ENCODE measurements at regions not wholly inside any gene's neighbourhood (a gene's known extent, or its start where the extent isn't known, plus 50 kb on each side); places are given as distances from the start of the nearest gene placed in this dataset.

DNA sequence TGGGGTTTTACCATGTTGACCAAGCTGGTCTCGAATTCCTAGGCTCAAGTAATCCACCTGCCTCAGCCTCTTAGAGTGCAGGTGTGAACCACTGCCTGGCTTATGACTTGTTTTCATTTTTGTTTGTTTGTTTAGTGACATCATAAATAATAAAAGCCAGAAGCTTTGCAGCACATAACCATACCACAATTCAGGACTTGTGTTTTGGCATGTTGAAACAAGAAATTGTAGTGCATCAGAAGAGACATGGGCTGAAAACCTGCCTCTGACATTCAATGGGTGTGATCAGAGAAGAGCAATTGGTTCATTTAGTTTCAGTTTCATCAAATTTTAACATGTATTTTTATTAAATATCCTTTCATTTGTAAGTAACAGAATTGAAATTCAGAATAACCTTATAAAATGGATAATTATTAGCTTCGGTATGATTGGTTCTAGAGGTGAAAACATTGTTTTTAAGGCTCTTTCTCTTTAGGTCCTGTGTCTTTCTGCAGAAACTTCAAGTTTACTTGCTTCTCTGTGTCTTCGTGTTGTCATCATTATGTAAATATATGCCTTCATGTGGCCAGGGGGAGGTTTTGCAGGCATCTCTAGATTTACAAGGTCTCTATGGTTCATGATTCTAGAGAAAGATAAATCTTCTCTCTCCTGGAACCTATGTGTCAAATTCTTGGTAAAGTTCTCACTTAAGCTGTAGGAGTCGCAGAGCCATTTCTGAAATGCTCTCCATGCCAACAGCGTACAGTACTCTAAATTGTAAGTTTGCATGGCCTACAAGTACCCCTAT, 312.0 kb downstream of the KCNC2 start:
- no peaks in the 10 kb centered on the region for H3K9me3 ChIP-seq

GRCh38 chr12:74899031-74899829, 310.4 kb downstream of the KCNC2 start:
- 84 to 87% methylated on average over 4 of the region's 4 CpGs for WGBS, 2 donors
- H3K27ac ChIP-seq = no peak overlapping the region
- intact Hi-C loops (cut with DNase I) = no loop called here
- H3K27me3 ChIP-seq = no peaks in the 10 kb centered on the region
- DNase-seq (no peak), ATAC-seq (no peak), FAIRE-seq (no peak)
- H3K9me3 ChIP-seq = no peaks in the 10 kb centered on the region
- H3K36me3 ChIP-seq = no peaks in the 10 kb centered on the region
- no peak for TF ChIP-seq CTCF (IDR thresholded peaks at IDR 0.05)
- H3K4me3 ChIP-seq = no peak overlapping the region
- no peaks in the 10 kb centered on the region for H3K4me1 ChIP-seq

More for the DNA sequence above, 312.0 kb downstream of the KCNC2 start:
- Histone ChIP-seq H3K4me3 (no peak overlapping the region), H3K36me3 (no peaks in the 10 kb centered on the region), H3K4me1 (no peaks in the 10 kb centered on the region), H3K27me3 (no peaks in the 10 kb centered on the region), H3K27ac (no peak overlapping the region)
- intact Hi-C loops (cut with DNase I) = no loop called here
- DNase-seq (no peak), ATAC-seq (no peak), FAIRE-seq (no peak)
- TF ChIP-seq CTCF (IDR thresholded peaks at IDR 0.05) = no peak
- WGBS, 2 donors = 69 to 76% methylated on average over 5 of the region's 5 CpGs

DNA sequence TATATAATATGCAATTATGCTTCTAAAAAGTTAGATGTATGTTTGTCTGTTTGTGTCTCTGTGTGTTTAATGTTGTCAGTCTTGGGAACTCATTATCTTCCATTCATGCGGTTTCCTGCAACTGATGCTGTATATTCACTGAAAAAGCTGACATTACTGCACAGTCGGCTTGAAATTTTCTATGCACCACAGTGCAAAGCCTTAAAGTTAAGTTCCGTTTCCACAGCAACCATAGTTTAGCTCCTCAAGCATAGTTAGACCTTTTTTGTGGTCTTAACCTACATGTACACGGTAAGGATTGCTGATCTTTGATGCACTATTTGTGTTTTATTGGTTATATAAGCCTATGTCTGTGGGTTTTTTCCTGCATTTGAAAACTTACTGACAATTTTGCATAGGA, 309.4 kb downstream of the KCNC2 start:
- ATAC-seq (no peak), DNase-seq (no peak), FAIRE-seq (no peak)
- Histone ChIP-seq H3K4me3 (no peak overlapping the region), H3K27me3 (no peaks in the 10 kb centered on the region), H3K27ac (no peak overlapping the region), H3K36me3 (no peaks in the 10 kb centered on the region), H3K9me3 (no peaks in the 10 kb centered on the region), H3K4me1 (no peaks in the 10 kb centered on the region)
- WGBS, 2 donors = 69 to 76% methylated on average over 4 of the region's 4 CpGs
- intact Hi-C loops (cut with DNase I) = no loop called here
- TF ChIP-seq CTCF (IDR thresholded peaks at IDR 0.05) = no peak

- FAIRE-seq (no peak), DNase-seq (no peak), ATAC-seq (no peak)
- intact Hi-C loops (cut with DNase I) = no loop called here
- Histone ChIP-seq H3K4me3 (no peak overlapping the region), H3K27me3 (no peaks in the 10 kb centered on the region), H3K36me3 (no peaks in the 10 kb centered on the region), H3K9me3 (no peaks in the 10 kb centered on the region), H3K4me1 (no peaks in the 10 kb centered on the region), H3K27ac (no peak overlapping the region)
- TF ChIP-seq CTCF (IDR thresholded peaks at IDR 0.05) = no peak
- WGBS, 2 donors = 6 to 10% methylated on average over 1 of the region's 1 CpG
These were observed 306.1 kb downstream of the KCNC2 start for GRCh38 chr12:74903522-74903921.

GRCh38 chr12:74906224-74906623, 303.4 kb downstream of the KCNC2 start:
- Histone ChIP-seq H3K27ac (no peak overlapping the region), H3K36me3 (no peaks in the 10 kb centered on the region), H3K9me3 (no peaks in the 10 kb centered on the region), H3K4me3 (no peak overlapping the region), H3K27me3 (no peaks in the 10 kb centered on the region), H3K4me1 (no peaks in the 10 kb centered on the region)
- TF ChIP-seq CTCF (IDR thresholded peaks at IDR 0.05) = no peak
- WGBS, 2 donors = 86 to 93% methylated on average over 5 of the region's 5 CpGs
- ATAC-seq (no peak), FAIRE-seq (no peak), DNase-seq (no peak)
- intact Hi-C loops (cut with DNase I) = no loop called here
